ENCODE measurements at regions not wholly inside any gene's neighbourhood (a gene's known extent, or its start where the extent isn't known, plus 50 kb on each side); places are given as distances from the start of the nearest gene placed in this dataset.
"Not testable (repeated sequence)": the region's sequence is repeated elsewhere in the genome, so short reads cannot be mapped to it uniquely, and the experiment has no call there.

GRCh38 chr2:216959433-216959832, 99.6 kb upstream of the TNP1 start:
- DNase-seq (ENCODE audit: low spot score) = no peak

- DNase-seq (ENCODE audit: low spot score) = no peak
Observed at GRCh38 chr2:216956820-216957493, 97.1 kb upstream of the TNP1 start.

GRCh38 chr2:216951171-216951570, 91.3 kb upstream of the TNP1 start:
- DNase-seq (ENCODE audit: low spot score) = no peak

GRCh38 chr2:216950547-216950946, 90.7 kb upstream of the TNP1 start:
- no peak for DNase-seq (ENCODE audit: low spot score)

GRCh38 chr2:216949700-216950413, 90.0 kb upstream of the TNP1 start:
- no peak for DNase-seq (ENCODE audit: low spot score)

GRCh38 chr2:216947055-216947454, 87.2 kb upstream of the TNP1 start:
- no peak for DNase-seq (ENCODE audit: low spot score)

GRCh38 chr2:216944733-216945132, 84.9 kb upstream of the TNP1 start:
- no peak for DNase-seq (ENCODE audit: low spot score)

GRCh38 chr2:216943109-216943508, 83.2 kb upstream of the TNP1 start:
- no peak for DNase-seq (ENCODE audit: low spot score)

GRCh38 chr2:216942465-216942864, 82.6 kb upstream of the TNP1 start:
- DNase-seq (ENCODE audit: low spot score) = no peak

GRCh38 chr2:216942016-216942415, 82.2 kb upstream of the TNP1 start:
- no peak for DNase-seq (ENCODE audit: low spot score)

- no peak for DNase-seq (ENCODE audit: low spot score)
Observed at GRCh38 chr2:216936954-216937357, 77.1 kb upstream of the TNP1 start.

GRCh38 chr2:216934623-216935022, 74.8 kb upstream of the TNP1 start:
- DNase-seq (ENCODE audit: low spot score) = no peak

GRCh38 chr2:216934151-216934550, 74.3 kb upstream of the TNP1 start:
- no peak for DNase-seq (ENCODE audit: low spot score)

- no peak for DNase-seq (ENCODE audit: low spot score)
Observed at GRCh38 chr2:216932863-216933548, 73.1 kb upstream of the TNP1 start.

GRCh38 chr2:216932113-216932862, 72.4 kb upstream of the TNP1 start:
- no peak for DNase-seq (ENCODE audit: low spot score)

- no peak for DNase-seq (ENCODE audit: low spot score)
Observed at GRCh38 chr2:216930716-216931115, 70.9 kb upstream of the TNP1 start.

GRCh38 chr2:216929338-216929737, 69.5 kb upstream of the TNP1 start:
- not testable (repeated sequence) for DNase-seq (ENCODE audit: low spot score)

- no peak for DNase-seq (ENCODE audit: low spot score)
Observed at GRCh38 chr2:216927163-216927562, 67.3 kb upstream of the TNP1 start.

GRCh38 chr2:216925636-216926366, 65.9 kb upstream of the TNP1 start:
- DNase-seq (ENCODE audit: low spot score) = no peak

- DNase-seq (ENCODE audit: low spot score) = no peak
Observed at GRCh38 chr2:216925006-216925405, 65.1 kb upstream of the TNP1 start.

GRCh38 chr2:216923706-216924105, 63.8 kb upstream of the TNP1 start:
- DNase-seq (ENCODE audit: low spot score) = no peak

Data from HT-29 (cell line).